Brain microvascular endothelial cell (primary cell): ENCODE measurements at regions not wholly inside any gene's neighbourhood (a gene's known extent, or its start where the extent isn't known, plus 50 kb on each side); places are given as distances from the start of the nearest gene placed in this dataset.

Source experiments
- DNase-seq: peaks from one replicate; pipeline ENCODE4 v3.0.0-alpha.2; 2020
- H3K27ac ChIP-seq: fragments of 250-450 bp; sonication (Bioruptor Pico); 2 replicates; pipeline ENCODE4 v1.5.1; 2020; ENCODE audit warnings: mild to moderate bottlenecking, moderate library complexity
- H3K27me3 ChIP-seq: fragments of 250-450 bp; sonication (Bioruptor Pico); replicated peaks from 2 replicates; pipeline ENCODE4 v1.5.1; 2020; ENCODE audit warnings: mild to moderate bottlenecking
- H3K36me3 ChIP-seq: fragments of 250-450 bp; sonication (Bioruptor Pico); replicated peaks from 2 replicates; pipeline ENCODE4 v1.5.1; 2020; ENCODE audit warnings: mild to moderate bottlenecking
- H3K4me3 ChIP-seq: 2 replicates; pipeline ENCODE4 v1.5.1; 2011; ENCODE audit warnings: low read depth, mild to moderate bottlenecking, control low read depth, low read length, moderate library complexity
- in situ Hi-C: cut with HindIII; loops from 2 replicates; pipeline ENCODE4 v1.10.0; 2017; ENCODE audit warnings: low sequenced_read_pairs, low pct_ligation_motif_present
- TF ChIP-seq, protein P1 (sequence below): IDR thresholded peaks from 2 replicates; pipeline ENCODE4 v1.5.1; 2011; ENCODE audit warnings: low read depth, mild to moderate bottlenecking, moderate library complexity, low read length, control low read depth, inconsistent platforms; ENCODE audit errors: missing control alignments

DNA sequence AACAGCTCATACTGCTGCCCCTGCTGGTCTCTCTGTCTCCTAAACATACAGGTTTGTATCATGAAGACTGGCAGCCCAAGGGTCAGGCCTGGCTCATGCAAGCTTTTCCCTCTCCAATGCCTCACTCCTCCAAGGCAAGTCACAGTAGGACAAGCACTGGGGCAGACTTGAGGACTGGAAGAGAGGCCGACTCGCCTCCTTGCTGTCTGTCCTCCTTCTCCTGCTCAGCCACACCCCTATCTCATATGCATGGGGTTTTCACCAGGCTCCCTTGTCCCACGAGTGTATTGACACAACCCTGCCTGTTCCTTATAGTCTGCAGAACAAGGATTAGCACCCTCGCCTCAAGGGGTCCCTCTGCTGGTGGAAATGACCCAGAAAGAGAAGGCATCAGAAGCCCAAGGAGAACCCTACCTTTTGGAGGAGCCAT is 223.7 kb downstream of the SOX11 start:
- in situ Hi-C loops: no loop called here

DNA sequence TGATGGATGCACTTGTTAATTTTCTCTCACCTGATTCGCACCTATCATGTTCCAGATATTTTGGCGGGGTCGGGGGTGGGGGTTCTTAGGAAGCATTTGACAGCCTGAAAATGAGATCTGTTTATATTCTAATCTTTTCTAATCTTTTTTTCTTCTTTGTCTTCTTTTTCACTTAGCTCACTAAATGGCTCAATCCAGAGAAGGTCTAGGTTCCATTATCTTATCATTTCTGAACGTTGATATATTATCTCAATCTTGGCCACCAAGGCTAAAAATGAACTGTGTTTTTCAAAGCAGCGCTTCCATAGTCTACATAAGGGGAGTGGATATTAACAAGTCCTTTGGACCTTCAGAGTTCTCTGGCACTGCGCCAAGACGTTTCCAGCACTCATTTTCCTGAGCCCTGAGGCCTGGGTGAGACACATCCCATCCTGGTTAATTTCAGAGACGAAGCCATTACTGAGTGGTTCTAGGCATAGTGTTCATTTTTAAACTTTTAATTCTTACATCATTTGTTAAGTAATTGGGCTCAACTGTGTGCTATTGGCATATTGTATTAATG is 229.0 kb downstream of the SOX11 start:
- in situ Hi-C loops: no loop called here
- no peak overlapping the region for H3K27ac ChIP-seq
- H3K27me3 ChIP-seq: no peaks in the 10 kb centered on the region

More for the DNA sequence above, 223.7 kb downstream of the SOX11 start:
- Histone ChIP-seq H3K27me3 (no peaks in the 10 kb centered on the region), H3K27ac (no peak overlapping the region), H3K36me3 (no peaks in the 10 kb centered on the region), H3K4me3 (no peak overlapping the region)
- TF ChIP-seq, protein P1, sequence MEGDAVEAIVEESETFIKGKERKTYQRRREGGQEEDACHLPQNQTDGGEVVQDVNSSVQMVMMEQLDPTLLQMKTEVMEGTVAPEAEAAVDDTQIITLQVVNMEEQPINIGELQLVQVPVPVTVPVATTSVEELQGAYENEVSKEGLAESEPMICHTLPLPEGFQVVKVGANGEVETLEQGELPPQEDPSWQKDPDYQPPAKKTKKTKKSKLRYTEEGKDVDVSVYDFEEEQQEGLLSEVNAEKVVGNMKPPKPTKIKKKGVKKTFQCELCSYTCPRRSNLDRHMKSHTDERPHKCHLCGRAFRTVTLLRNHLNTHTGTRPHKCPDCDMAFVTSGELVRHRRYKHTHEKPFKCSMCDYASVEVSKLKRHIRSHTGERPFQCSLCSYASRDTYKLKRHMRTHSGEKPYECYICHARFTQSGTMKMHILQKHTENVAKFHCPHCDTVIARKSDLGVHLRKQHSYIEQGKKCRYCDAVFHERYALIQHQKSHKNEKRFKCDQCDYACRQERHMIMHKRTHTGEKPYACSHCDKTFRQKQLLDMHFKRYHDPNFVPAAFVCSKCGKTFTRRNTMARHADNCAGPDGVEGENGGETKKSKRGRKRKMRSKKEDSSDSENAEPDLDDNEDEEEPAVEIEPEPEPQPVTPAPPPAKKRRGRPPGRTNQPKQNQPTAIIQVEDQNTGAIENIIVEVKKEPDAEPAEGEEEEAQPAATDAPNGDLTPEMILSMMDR: peak; percentile 75
- DNase-seq: peak; percentile 40

DNA sequence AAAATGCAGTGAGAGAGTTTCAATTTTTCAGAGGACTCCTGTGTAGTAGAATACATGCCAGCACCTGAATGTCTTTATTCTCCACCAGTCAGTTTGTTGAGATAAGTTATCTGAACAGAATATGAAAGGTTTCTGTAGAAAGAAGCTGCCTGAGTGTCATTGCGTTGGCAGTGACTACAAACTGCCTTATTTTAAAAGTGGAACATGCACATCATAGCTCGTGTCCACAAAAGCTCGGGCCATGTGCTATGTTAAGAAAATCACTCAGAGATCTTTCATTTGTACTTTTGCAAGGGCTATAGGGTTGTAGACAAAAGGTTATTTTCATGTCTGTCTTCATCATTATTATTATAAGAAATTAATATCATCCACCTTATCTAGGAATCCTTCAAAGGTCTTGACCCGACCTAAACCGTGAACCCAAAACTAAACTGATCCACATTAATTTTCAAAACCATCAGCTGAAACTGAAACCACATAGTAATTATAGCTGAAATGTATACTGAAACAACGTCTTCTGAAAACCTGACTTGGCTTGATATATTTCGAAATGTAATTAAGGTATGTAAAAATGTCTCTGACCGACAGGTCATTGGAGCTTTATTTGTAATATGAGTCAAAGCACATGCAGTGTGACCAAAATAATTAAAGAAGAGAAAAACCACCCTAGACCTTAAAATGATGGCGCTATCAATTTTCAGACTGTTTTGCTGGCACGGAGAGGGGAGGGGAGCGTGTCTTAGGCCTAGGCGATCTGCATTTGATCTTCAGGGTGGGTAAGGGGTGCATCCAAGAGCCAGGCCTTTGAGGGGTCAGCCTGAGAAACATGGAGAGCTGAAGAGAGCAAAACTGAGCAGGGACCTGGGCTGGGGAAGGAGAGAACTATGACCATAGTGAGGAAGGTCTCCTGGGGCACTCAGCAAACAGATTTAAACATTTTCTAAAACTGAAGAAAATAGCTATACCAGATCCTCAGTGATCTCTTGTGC is 232.1 kb downstream of the SOX11 start:
- Histone ChIP-seq H3K4me3 (no peak overlapping the region), H3K27ac (no peak overlapping the region), H3K36me3 (no peaks in the 10 kb centered on the region), H3K27me3 (no peaks in the 10 kb centered on the region)
- TF ChIP-seq, protein P1: no peak
- in situ Hi-C loops: no loop called here
- no peak for DNase-seq

More for the DNA sequence above, 229.0 kb downstream of the SOX11 start:
- TF ChIP-seq, protein P1: no peak
- no peak for DNase-seq
- Histone ChIP-seq H3K36me3 (no peaks in the 10 kb centered on the region), H3K4me3 (no peak overlapping the region)

DNA sequence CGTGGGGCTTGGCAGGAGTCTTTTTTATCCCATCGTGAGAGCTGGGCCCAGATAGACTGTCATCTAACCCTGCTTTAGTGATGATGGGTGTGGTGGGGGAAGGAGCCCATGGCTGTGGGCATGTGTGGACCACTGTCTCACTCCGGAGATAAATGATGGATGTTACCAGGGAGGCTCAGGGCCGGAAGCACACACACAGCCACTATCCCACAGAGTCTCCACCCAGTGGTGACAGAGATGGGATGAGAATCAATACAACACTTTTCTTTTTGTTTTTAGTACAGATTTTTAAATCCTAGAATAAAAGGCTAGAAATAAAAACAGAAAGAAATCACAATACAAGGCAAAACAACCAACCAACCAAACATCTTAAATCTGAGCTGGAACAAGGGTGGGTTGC is 233.4 kb downstream of the SOX11 start:
- no peak overlapping the region for H3K4me3 ChIP-seq
- no peak overlapping the region for H3K27ac ChIP-seq
- no peaks in the 10 kb centered on the region for H3K27me3 ChIP-seq
- in situ Hi-C loops: no loop called here
- TF ChIP-seq, protein P1: no peak
- no peak for DNase-seq
- H3K36me3 ChIP-seq: no peaks in the 10 kb centered on the region

DNA sequence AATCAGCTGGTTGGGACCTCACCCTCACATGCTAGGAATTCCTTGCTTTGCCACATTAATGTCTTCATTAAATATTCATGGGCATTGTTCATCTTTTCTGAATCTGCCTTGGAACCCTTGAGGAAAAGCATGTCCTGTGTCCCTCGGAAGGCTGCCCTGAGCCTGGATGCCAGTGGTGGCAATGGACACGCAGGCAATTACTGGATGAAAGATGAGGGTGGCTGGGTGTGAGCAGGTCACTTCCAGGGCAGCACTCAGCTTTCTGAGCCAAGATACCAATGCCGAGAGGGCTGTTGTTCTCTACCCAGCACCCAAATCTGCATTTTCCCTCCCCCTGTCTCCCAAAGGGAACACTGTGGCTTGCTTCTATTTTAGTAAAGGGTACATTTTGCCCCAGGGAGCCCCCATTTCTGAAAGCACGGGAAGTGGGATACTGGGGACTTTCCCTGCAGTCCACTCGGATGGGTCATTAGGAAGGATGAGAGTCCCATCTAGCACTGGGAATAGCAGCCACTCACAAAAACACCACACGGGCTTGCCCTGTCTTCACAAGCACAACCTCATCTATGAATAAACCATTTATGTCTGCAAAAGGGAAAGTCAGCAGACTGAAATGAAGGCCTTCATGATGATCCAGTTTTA is 234.8 kb downstream of the SOX11 start:
- H3K36me3 ChIP-seq: no peaks in the 10 kb centered on the region
- H3K27ac ChIP-seq: no peak overlapping the region
- no peak overlapping the region for H3K4me3 ChIP-seq
- H3K27me3 ChIP-seq: no peaks in the 10 kb centered on the region
- TF ChIP-seq, protein P1: no peak
- in situ Hi-C loops: no loop called here
- DNase-seq: no peak
